Suppressor macrophage (primary cell): ENCODE measurements at regions not wholly inside any gene's neighbourhood (a gene's known extent, or its start where the extent isn't known, plus 50 kb on each side); places are given as distances from the start of the nearest gene placed in this dataset.
"Not testable (repeated sequence)": the region's sequence is repeated elsewhere in the genome, so short reads cannot be mapped to it uniquely, and the experiment has no call there.

ENCODE experiments used
- DNase-seq, 4 experiments: peaks; one replicate each; pipeline ENCODE4 v3.0.0-alpha.2; 2020 to 2022

- no peak for DNase-seq
These were observed 110.2 kb upstream of the COL5A1 start for GRCh38 chr9:134531220-134531970.

GRCh38 chr9:134532084-134532483, 109.5 kb upstream of the COL5A1 start:
- no peak for DNase-seq

- not testable (repeated sequence) for DNase-seq
These were observed 108.9 kb upstream of the COL5A1 start for GRCh38 chr9:134532661-134533060.

- DNase-seq = no peak
These were observed 107.6 kb upstream of the COL5A1 start for GRCh38 chr9:134533850-134534588.

- no peak for DNase-seq
These were observed 106.9 kb upstream of the COL5A1 start for GRCh38 chr9:134534661-134535080.

GRCh38 chr9:134535171-134535570, 106.4 kb upstream of the COL5A1 start:
- DNase-seq = no peak

GRCh38 chr9:134536101-134536900, 105.3 kb upstream of the COL5A1 start:
- DNase-seq = no peak

GRCh38 chr9:134536931-134537330, 104.7 kb upstream of the COL5A1 start:
- no peak for DNase-seq

GRCh38 chr9:134537951-134538641, 103.5 kb upstream of the COL5A1 start:
- DNase-seq = no peak

- DNase-seq = no peak
These were observed 102.6 kb upstream of the COL5A1 start for GRCh38 chr9:134538856-134539566.

- DNase-seq = no peak
These were observed 101.9 kb upstream of the COL5A1 start for GRCh38 chr9:134539586-134540194.

- no peak for DNase-seq
These were observed 101.1 kb upstream of the COL5A1 start for GRCh38 chr9:134540276-134541096.

- DNase-seq = no peak
These were observed 100.4 kb upstream of the COL5A1 start for GRCh38 chr9:134541097-134541747.

- no peak for DNase-seq
These were observed 97.0 kb upstream of the COL5A1 start for GRCh38 chr9:134544388-134545214.

- DNase-seq = no peak
These were observed 96.4 kb upstream of the COL5A1 start for GRCh38 chr9:134545215-134545542.

- peak in 3 of 4 experiments; percentile 23 to 37 (median 33) for DNase-seq
These were observed 95.9 kb upstream of the COL5A1 start for GRCh38 chr9:134545543-134546245.

- no peak for DNase-seq
These were observed 95.3 kb upstream of the COL5A1 start for GRCh38 chr9:134546246-134546731.

- DNase-seq = no peak
These were observed 94.9 kb upstream of the COL5A1 start for GRCh38 chr9:134546746-134547145.
